Naive thymus-derived CD8-positive, alpha-beta T cell (primary cell): ENCODE measurements at regions not wholly inside any gene's neighbourhood (a gene's known extent, or its start where the extent isn't known, plus 50 kb on each side); places are given as distances from the start of the nearest gene placed in this dataset.
"Not testable (repeated sequence)": the region's sequence is repeated elsewhere in the genome, so short reads cannot be mapped to it uniquely, and the experiment has no call there.

Experiments
- ATAC-seq, 2 donors: fragments of 150-1000 bp; cut with Tn5 transposase in 1 of 2; sonication (Bioruptor Pico), chemical (Tn5 transposase) in 1 of 2; 1 replicate in 1 of 2; 2 replicates in 1 of 2; pipeline ENCODE4 v1.10.0; 2021; ENCODE audit warnings: mild to moderate bottlenecking in 2 of 2, moderate library complexity in 2 of 2
- POLR2A ChIA-PET: fragments of 350-600 bp; sonication (Branson Sonifier 250); formaldehyde crosslinking; loops from one replicate; lab custom pipeline; 2021; ENCODE audit warnings: antibody characterized with exemption; lab: Charles Lee
- DNase-seq, 10 donors: peaks; one replicate each; pipeline versions ENCODE4 v3.0.0 to v3.0.0-alpha.2; 2020 to 2022
- H3K27ac Mint-ChIP-seq, 10 donors: one replicate each; pipeline ENCODE4 v1.8.0; 2020 to 2022; ENCODE audit warnings: mild to moderate bottlenecking in 10 of 10, mixed read lengths in 10 of 10, moderate library complexity in 4 of 10, inconsistent platforms in 1 of 10
- H3K27me3 Mint-ChIP-seq, 5 donors: one replicate each; pipeline ENCODE4 v1.8.0; 2021 to 2022; ENCODE audit warnings: mixed read lengths in 5 of 5
- H3K36me3 Mint-ChIP-seq, 3 donors: one replicate each; pipeline ENCODE4 v1.8.0; 2020 to 2022; ENCODE audit warnings: mixed read lengths in 3 of 3, mild to moderate bottlenecking in 2 of 3, inconsistent platforms in 1 of 3
- H3K4me1 Mint-ChIP-seq, 4 donors: one replicate each; pipeline ENCODE4 v1.8.0; 2021 to 2022; ENCODE audit warnings: mixed read lengths in 4 of 4
- H3K4me3 Mint-ChIP-seq, 10 donors: one replicate each; pipeline ENCODE4 v1.8.0; 2020 to 2022; ENCODE audit warnings: mild to moderate bottlenecking in 10 of 10, mixed read lengths in 10 of 10, moderate library complexity in 6 of 10, inconsistent platforms in 1 of 10
- H3K9me3 Mint-ChIP-seq, 9 donors: one replicate each; pipeline ENCODE4 v1.8.0; 2020 to 2022; ENCODE audit warnings: mixed read lengths in 9 of 9, mild to moderate bottlenecking in 3 of 9, inconsistent platforms in 1 of 9, moderate library complexity in 1 of 9

- ATAC-seq (no peak), DNase-seq (no peak)
- H3K9me3 Mint-ChIP-seq = peaks cover 3 to 33% (median 13%) of the 10 kb centered on the region in 9 donors
- no peak overlapping the region for H3K4me3 Mint-ChIP-seq
- H3K27ac Mint-ChIP-seq = no peak overlapping the region
- H3K36me3 Mint-ChIP-seq = peaks cover 0 to 4% (median 0%) of the 10 kb centered on the region in 3 donors
- H3K4me1 Mint-ChIP-seq = no peaks in the 10 kb centered on the region
- POLR2A ChIA-PET = no interaction called here
- no peaks in the 10 kb centered on the region for H3K27me3 Mint-ChIP-seq
Measured at GRCh38 chr11:97614606-97615005, 1224.8 kb downstream of the JRKL start.

- POLR2A ChIA-PET = no interaction called here
- Mint-ChIP-seq H3K9me3 (peaks cover 3 to 25% (median 12%) of the 10 kb centered on the region in 9 donors), H3K36me3 (peaks cover 0 to 4% (median 0%) of the 10 kb centered on the region in 3 donors), H3K27me3 (no peaks in the 10 kb centered on the region), H3K27ac (no peak overlapping the region), H3K4me1 (no peaks in the 10 kb centered on the region), H3K4me3 (no peak overlapping the region)
- no peak for ATAC-seq
- DNase-seq = no peak
Measured at GRCh38 chr11:97615546-97615945, 1225.7 kb downstream of the JRKL start.

DNA sequence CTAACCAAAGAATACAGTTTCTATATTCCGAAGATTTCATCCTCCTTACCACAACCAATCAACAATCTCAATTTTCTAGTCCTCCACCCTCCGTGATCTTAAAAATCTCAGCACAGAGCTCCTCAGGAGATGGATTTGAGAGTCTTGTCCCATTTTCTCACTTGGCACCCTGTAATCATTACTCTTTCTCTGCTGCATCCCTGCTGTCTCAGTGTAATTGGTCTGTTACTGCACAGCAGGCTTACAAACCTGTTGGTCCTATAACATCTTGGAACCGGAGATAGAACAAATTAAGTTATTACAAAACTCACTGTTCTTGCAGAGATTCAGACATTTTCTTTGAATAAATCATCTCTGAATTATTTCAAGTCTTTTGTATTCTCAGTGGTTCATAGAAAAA lies 1227.2 kb downstream of the JRKL start:
- Mint-ChIP-seq H3K4me1 (no peaks in the 10 kb centered on the region), H3K4me3 (no peak overlapping the region), H3K27me3 (no peaks in the 10 kb centered on the region), H3K27ac (no peak overlapping the region), H3K36me3 (peaks cover 0 to 4% (median 0%) of the 10 kb centered on the region in 3 donors), H3K9me3 (peaks cover 6 to 26% (median 12%) of the 10 kb centered on the region in 9 donors)
- DNase-seq = no peak
- ATAC-seq = no peak
- POLR2A ChIA-PET = no interaction called here

GRCh38 chr11:97620007-97620406 lies 1230.2 kb downstream of the JRKL start:
- no peaks in the 10 kb centered on the region for H3K27me3 Mint-ChIP-seq
- peaks cover 6 to 28% (median 14%) of the 10 kb centered on the region in 9 donors for H3K9me3 Mint-ChIP-seq
- H3K36me3 Mint-ChIP-seq = peaks cover 0 to 4% (median 0%) of the 10 kb centered on the region in 3 donors
- DNase-seq = no peak
- no peak overlapping the region for H3K4me3 Mint-ChIP-seq
- no peak for ATAC-seq
- no peak overlapping the region for H3K27ac Mint-ChIP-seq
- POLR2A ChIA-PET = no interaction called here
- no peaks in the 10 kb centered on the region for H3K4me1 Mint-ChIP-seq

DNA sequence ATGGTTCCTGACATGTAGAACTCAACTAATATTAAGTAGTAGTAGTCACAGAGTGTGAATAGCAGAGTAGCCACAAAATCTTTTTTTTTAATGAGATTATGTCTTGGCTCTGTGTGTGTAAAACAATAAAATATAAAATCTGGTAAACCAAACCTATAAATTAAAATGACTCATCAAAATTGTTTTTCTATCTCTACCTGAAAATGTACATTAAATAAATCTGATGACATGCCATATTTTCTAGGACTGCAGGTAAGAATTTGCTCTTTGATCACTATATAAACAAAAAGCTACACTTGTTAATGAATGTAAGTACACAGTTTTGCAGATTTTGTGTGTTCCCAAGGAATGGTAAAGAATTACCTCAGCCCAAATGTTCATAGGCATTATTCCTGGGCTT lies 1231.5 kb downstream of the JRKL start:
- Mint-ChIP-seq H3K4me1 (no peaks in the 10 kb centered on the region), H3K27me3 (no peaks in the 10 kb centered on the region), H3K36me3 (peaks cover 0 to 4% (median 0%) of the 10 kb centered on the region in 3 donors), H3K9me3 (peaks cover 6 to 28% (median 12%) of the 10 kb centered on the region in 9 donors), H3K27ac (no peak overlapping the region), H3K4me3 (no peak overlapping the region)
- ATAC-seq = no peak
- POLR2A ChIA-PET = no interaction called here
- DNase-seq = no peak

GRCh38 chr11:97622795-97623194 lies 1233.0 kb downstream of the JRKL start:
- H3K4me1 Mint-ChIP-seq = no peaks in the 10 kb centered on the region
- no peaks in the 10 kb centered on the region for H3K27me3 Mint-ChIP-seq
- no peaks in the 10 kb centered on the region for H3K36me3 Mint-ChIP-seq
- ATAC-seq = no peak
- no peak overlapping the region for H3K27ac Mint-ChIP-seq
- DNase-seq = no peak
- peaks cover 3 to 28% (median 7%) of the 10 kb centered on the region in 9 donors for H3K9me3 Mint-ChIP-seq
- H3K4me3 Mint-ChIP-seq = no peak overlapping the region
- POLR2A ChIA-PET = no interaction called here

DNA sequence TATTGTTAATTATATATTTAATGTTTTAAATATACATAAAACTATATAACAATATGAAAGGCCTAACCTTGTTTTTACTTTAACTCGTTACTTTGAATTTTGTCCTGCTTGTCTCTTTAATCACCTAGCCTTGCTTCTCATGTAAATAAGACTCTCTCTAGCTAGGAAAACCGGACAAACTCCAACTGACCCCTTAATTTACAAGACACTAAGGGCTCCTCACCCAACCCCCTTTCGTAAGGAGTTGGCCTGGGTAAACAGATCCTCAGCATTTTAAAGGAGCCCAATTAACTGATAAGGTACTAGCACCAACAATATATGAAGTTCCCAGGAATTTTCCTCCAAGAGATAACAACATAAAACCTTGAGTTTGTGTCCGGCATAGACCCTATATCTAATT lies 1246.9 kb downstream of the JRKL start:
- H3K4me3 Mint-ChIP-seq, H3K27me3 Mint-ChIP-seq, DNase-seq, H3K36me3 Mint-ChIP-seq, POLR2A ChIA-PET, ATAC-seq, H3K4me1 Mint-ChIP-seq, H3K27ac Mint-ChIP-seq: not testable (repeated sequence)
- H3K9me3 Mint-ChIP-seq = peaks cover 0 to 32% (median 17%) of the 10 kb centered on the region in 9 donors

- ATAC-seq (no peak), DNase-seq (no peak)
- POLR2A ChIA-PET = no interaction called here
- Mint-ChIP-seq H3K4me1 (no peaks in the 10 kb centered on the region), H3K36me3 (peaks cover 0 to 2% (median 0%) of the 10 kb centered on the region in 3 donors), H3K4me3 (no peak overlapping the region), H3K9me3 (peaks cover 0 to 32% (median 17%) of the 10 kb centered on the region in 9 donors), H3K27me3 (no peaks in the 10 kb centered on the region), H3K27ac (no peak overlapping the region)
Measured at GRCh38 chr11:97637701-97638100, 1247.9 kb downstream of the JRKL start.

DNA sequence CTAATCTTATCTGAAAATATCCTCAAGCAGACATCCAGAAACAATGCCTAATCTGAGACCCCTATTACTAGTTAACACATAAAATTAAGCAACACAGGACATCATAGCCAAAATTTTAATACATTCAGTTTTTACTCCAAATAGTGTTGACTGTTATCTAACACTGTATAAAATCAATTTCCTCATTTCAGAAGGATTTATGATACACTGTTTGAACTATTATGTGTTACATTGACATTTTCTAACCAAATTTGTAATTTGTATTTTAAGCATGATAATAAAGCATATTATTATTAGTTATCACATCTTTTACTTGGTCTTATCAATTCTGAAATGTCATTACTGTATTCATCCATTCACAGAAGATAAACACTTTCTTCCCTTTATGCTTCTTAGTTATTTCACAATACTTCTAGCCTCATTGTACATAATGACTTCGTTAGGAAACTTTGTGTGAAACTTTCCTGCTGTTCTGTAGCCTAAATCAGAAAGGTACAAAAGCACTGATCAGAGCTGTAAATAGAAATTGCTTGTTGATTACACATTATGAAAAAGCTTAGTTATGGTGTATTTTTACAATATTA lies 1248.9 kb downstream of the JRKL start:
- H3K27me3 Mint-ChIP-seq = no peaks in the 10 kb centered on the region
- H3K27ac Mint-ChIP-seq = no peak overlapping the region
- no peak overlapping the region for H3K4me3 Mint-ChIP-seq
- H3K4me1 Mint-ChIP-seq = no peaks in the 10 kb centered on the region
- DNase-seq (no peak), ATAC-seq (no peak)
- POLR2A ChIA-PET = no interaction called here
- peaks cover 0 to 32% (median 14%) of the 10 kb centered on the region in 9 donors for H3K9me3 Mint-ChIP-seq
- H3K36me3 Mint-ChIP-seq = peaks cover 0 to 2% (median 0%) of the 10 kb centered on the region in 3 donors

DNA sequence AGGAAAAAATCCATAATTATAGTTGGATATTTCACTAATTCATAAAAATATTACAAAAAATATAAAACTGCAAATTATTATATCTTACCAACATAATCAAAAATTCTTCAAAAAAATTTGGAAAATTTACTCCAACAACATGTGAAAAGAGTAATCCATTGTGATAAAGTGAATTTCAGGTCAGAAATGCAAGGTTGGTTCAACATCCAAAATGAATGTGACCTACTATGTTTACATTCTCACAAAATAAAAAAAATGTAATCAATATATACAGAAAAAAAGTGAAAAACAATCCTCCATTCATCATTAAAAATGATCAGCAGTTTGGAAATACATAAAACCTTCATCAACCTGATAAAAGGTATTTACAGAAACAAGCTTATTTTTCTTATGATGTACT lies 1252.2 kb downstream of the JRKL start:
- no peaks in the 10 kb centered on the region for H3K27me3 Mint-ChIP-seq
- H3K36me3 Mint-ChIP-seq = peaks cover 0 to 2% (median 0%) of the 10 kb centered on the region in 3 donors
- DNase-seq (no peak), ATAC-seq (no peak)
- no peaks in the 10 kb centered on the region for H3K4me1 Mint-ChIP-seq
- H3K27ac Mint-ChIP-seq = no peak overlapping the region
- POLR2A ChIA-PET = no interaction called here
- H3K4me3 Mint-ChIP-seq = no peak overlapping the region
- H3K9me3 Mint-ChIP-seq = peaks cover 5 to 19% (median 14%) of the 10 kb centered on the region in 9 donors

- Mint-ChIP-seq H3K4me1 (no peaks in the 10 kb centered on the region), H3K4me3 (no peak overlapping the region), H3K27ac (no peak overlapping the region), H3K27me3 (no peaks in the 10 kb centered on the region), H3K36me3 (no peaks in the 10 kb centered on the region), H3K9me3 (peaks cover 2 to 43% (median 13%) of the 10 kb centered on the region in 9 donors)
- POLR2A ChIA-PET = no interaction called here
- no peak for DNase-seq
- no peak for ATAC-seq
Measured at GRCh38 chr11:97645736-97646135, 1255.9 kb downstream of the JRKL start.

- no peak overlapping the region for H3K27ac Mint-ChIP-seq
- ATAC-seq (no peak), DNase-seq (no peak)
- H3K36me3 Mint-ChIP-seq = no peaks in the 10 kb centered on the region
- H3K4me1 Mint-ChIP-seq = no peaks in the 10 kb centered on the region
- no peak overlapping the region for H3K4me3 Mint-ChIP-seq
- no peaks in the 10 kb centered on the region for H3K27me3 Mint-ChIP-seq
- peaks cover 0 to 13% (median 0%) of the 10 kb centered on the region in 9 donors for H3K9me3 Mint-ChIP-seq
- POLR2A ChIA-PET = no interaction called here
Measured at GRCh38 chr11:97656356-97656755, 1266.5 kb downstream of the JRKL start.

DNA sequence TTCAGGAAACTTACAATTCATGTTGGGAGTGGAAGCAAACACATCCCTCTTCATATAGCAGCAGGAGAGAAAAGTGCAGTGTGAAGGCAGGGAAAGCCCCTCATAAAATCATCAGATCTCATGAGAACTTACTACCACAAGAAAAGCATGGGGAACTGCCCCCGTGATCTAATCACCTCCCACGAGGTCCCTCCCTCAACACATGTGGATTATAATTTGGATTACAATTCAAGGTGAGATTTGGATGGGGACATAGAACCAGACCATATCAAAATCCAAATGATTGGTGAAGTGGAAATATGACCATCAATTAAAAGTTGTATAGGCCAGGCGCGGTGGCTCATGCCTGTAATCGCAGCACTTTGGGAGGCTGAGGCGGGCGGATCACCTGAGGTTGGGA lies 1268.0 kb downstream of the JRKL start:
- H3K4me3 Mint-ChIP-seq = no peak overlapping the region
- no peaks in the 10 kb centered on the region for H3K36me3 Mint-ChIP-seq
- ATAC-seq (no peak), DNase-seq (no peak)
- POLR2A ChIA-PET = no interaction called here
- H3K27me3 Mint-ChIP-seq = no peaks in the 10 kb centered on the region
- H3K9me3 Mint-ChIP-seq = peaks cover 0 to 8% (median 0%) of the 10 kb centered on the region in 9 donors
- no peak overlapping the region for H3K27ac Mint-ChIP-seq
- H3K4me1 Mint-ChIP-seq = no peaks in the 10 kb centered on the region

DNA sequence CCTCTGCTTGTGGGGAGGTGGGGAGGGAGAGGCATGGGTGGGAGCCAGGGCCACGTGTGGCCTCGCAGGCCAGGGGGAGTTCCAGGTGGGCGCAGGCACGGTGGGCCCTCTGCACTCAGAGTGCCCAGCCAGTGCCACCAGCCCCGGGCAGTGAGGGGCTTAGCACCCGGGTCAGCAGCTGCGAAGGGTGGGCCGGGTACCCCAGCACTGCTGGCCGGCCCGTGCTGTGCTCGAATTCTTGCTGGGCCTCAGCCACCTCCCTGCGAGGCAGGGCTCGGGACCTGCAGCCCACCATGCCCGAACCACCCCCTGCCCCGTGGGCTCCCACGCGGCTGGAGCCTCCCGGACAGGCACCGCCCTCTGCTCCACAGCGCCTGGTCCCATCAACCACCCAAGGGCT lies 1277.2 kb downstream of the JRKL start:
- POLR2A ChIA-PET = no interaction called here
- ATAC-seq (no peak), DNase-seq (peak in 1 of 10 donors; percentile 6)
- Mint-ChIP-seq H3K27me3 (no peaks in the 10 kb centered on the region), H3K4me3 (no peak overlapping the region), H3K9me3 (peaks cover 0 to 11% (median 6%) of the 10 kb centered on the region in 9 donors), H3K27ac (no peak overlapping the region), H3K4me1 (no peaks in the 10 kb centered on the region), H3K36me3 (no peaks in the 10 kb centered on the region)
